ENCODE measurements at regions not wholly inside any gene's neighbourhood (a gene's known extent, or its start where the extent isn't known, plus 50 kb on each side); places are given as distances from the start of the nearest gene placed in this dataset.

- Histone ChIP-seq H2AFZ (ENCODE audit: low read depth, low read length) (no peak overlapping the region), H3K9me2 (ENCODE audit: insufficient read depth, low read length) (no peaks in the 10 kb centered on the region), H3K79me2 (replicated peaks; ENCODE audit: insufficient read depth, low read length) (no peaks in the 10 kb centered on the region), H3K4me2 (ENCODE audit: low read length) (no peak overlapping the region), H3K9me3 (ENCODE audit: low read length) (no peaks in the 10 kb centered on the region), H3K27me3 (ENCODE audit: insufficient read depth, low read depth, low read length) (no peaks in the 10 kb centered on the region), H3K27ac (ENCODE audit: low read length) (no peak overlapping the region), H3K9ac (ENCODE audit: low read length) (no peak overlapping the region), H3F3A (ENCODE audit: insufficient read depth, low read length, poor library complexity, severe bottlenecking) (no peaks in the 10 kb centered on the region), H3K4me3 (ENCODE audit: low read length) (no peak overlapping the region), H3K36me3 (ENCODE audit: insufficient read depth, low read length) (no peaks in the 10 kb centered on the region), H4K20me1 (ENCODE audit: insufficient read depth) (no peaks in the 10 kb centered on the region)
- no peak for TF ChIP-seq CTCF (IDR thresholded peaks at IDR 0.05; ENCODE audit: poor library complexity, severe bottlenecking)
- no peak for TF ChIP-seq EP300 (conservative IDR thresholded peaks at IDR 0.05; ENCODE audit: poor library complexity, severe bottlenecking)
- TF ChIP-seq EZH2 (IDR thresholded peaks at IDR 0.05; ENCODE audit: borderline replicate concordance, insufficient read depth, low read length, poor library complexity, severe bottlenecking) = no peak
- TF ChIP-seq REST (IDR thresholded peaks at IDR 0.05; ENCODE audit: borderline replicate concordance) = no peak
- TF ChIP-seq POLR2AphosphoS5 (IDR thresholded peaks at IDR 0.05) = no peak
- TF ChIP-seq TAF1 (IDR thresholded peaks at IDR 0.05; ENCODE audit: low read depth) = no peak
- TF ChIP-seq SMC3 (conservative IDR thresholded peaks at IDR 0.05; ENCODE audit: poor library complexity) = no peak
- TF ChIP-seq RAD21 (conservative IDR thresholded peaks at IDR 0.05) = no peak
- TF ChIP-seq MXI1 (conservative IDR thresholded peaks at IDR 0.05; ENCODE audit: poor library complexity, severe bottlenecking) = no peak
Observed at GRCh38 chr7:19914866-19915265, 141.4 kb upstream of the TMEM196 start.

- Histone ChIP-seq H3K27me3 (ENCODE audit: insufficient read depth, low read depth, low read length) (no peaks in the 10 kb centered on the region), H3K9ac (ENCODE audit: low read length) (no peak overlapping the region), H3K79me2 (replicated peaks; ENCODE audit: insufficient read depth, low read length) (no peaks in the 10 kb centered on the region), H3K9me2 (ENCODE audit: insufficient read depth, low read length) (no peaks in the 10 kb centered on the region), H2AFZ (ENCODE audit: low read depth, low read length) (no peak overlapping the region), H3K27ac (ENCODE audit: low read length) (no peak overlapping the region), H3K4me3 (ENCODE audit: low read length) (no peak overlapping the region), H3K9me3 (ENCODE audit: low read length) (no peaks in the 10 kb centered on the region), H3K36me3 (ENCODE audit: insufficient read depth, low read length) (no peaks in the 10 kb centered on the region), H3K4me2 (ENCODE audit: low read length) (no peak overlapping the region), H3F3A (ENCODE audit: insufficient read depth, low read length, poor library complexity, severe bottlenecking) (no peaks in the 10 kb centered on the region), H4K20me1 (ENCODE audit: insufficient read depth) (no peaks in the 10 kb centered on the region)
- TF ChIP-seq EZH2 (IDR thresholded peaks at IDR 0.05; ENCODE audit: borderline replicate concordance, insufficient read depth, low read length, poor library complexity, severe bottlenecking) (no peak), SMC3 (conservative IDR thresholded peaks at IDR 0.05; ENCODE audit: poor library complexity) (no peak), POLR2AphosphoS5 (IDR thresholded peaks at IDR 0.05) (no peak), REST (IDR thresholded peaks at IDR 0.05; ENCODE audit: borderline replicate concordance) (no peak), CTCF (IDR thresholded peaks at IDR 0.05; ENCODE audit: poor library complexity, severe bottlenecking) (no peak), TAF1 (IDR thresholded peaks at IDR 0.05; ENCODE audit: low read depth) (no peak), EP300 (conservative IDR thresholded peaks at IDR 0.05; ENCODE audit: poor library complexity, severe bottlenecking) (no peak), RAD21 (conservative IDR thresholded peaks at IDR 0.05) (no peak), MXI1 (conservative IDR thresholded peaks at IDR 0.05; ENCODE audit: poor library complexity, severe bottlenecking) (no peak)
Observed at GRCh38 chr7:19900118-19900517, 126.7 kb upstream of the TMEM196 start.

Measured in neural cell (in vitro differentiated cells).